Mesendoderm (in vitro differentiated cells): ENCODE measurements at regions not wholly inside any gene's neighbourhood (a gene's known extent, or its start where the extent isn't known, plus 50 kb on each side); places are given as distances from the start of the nearest gene placed in this dataset.
"Not testable (repeated sequence)": the region's sequence is repeated elsewhere in the genome, so short reads cannot be mapped to it uniquely, and the experiment has no call there.

ENCODE experiments used
- DNase-seq: peaks from one replicate; pipeline ENCODE4 v3.0.0; 2013
- H2AK5ac ChIP-seq: 2 replicates; pipeline ENCODE4 v1.6.1; 2013; ENCODE audit warnings: low read length, inconsistent platforms
- H2BK120ac ChIP-seq: 2 replicates; pipeline ENCODE4 v1.6.1; 2013; ENCODE audit warnings: low read depth, mild to moderate bottlenecking, low read length, moderate library complexity, mixed read lengths
- H2BK15ac ChIP-seq: replicated peaks from 2 replicates; pipeline ENCODE4 v1.6.1; 2013; ENCODE audit warnings: low read depth, mild to moderate bottlenecking, moderate library complexity
- H2BK5ac ChIP-seq: 2 replicates; pipeline ENCODE4 v1.6.1; 2013; ENCODE audit warnings: low read length, inconsistent platforms
- H3K18ac ChIP-seq: 2 replicates; pipeline ENCODE4 v1.6.1; 2013; ENCODE audit warnings: mild to moderate bottlenecking, low read length, mixed read lengths
- H3K23ac ChIP-seq: one replicate; pipeline ENCODE4 v1.6.1; 2013; ENCODE audit warnings: low read length
- H3K27ac ChIP-seq: 2 replicates; pipeline ENCODE4 v1.5.1; 2013; ENCODE audit warnings: low read depth, mild to moderate bottlenecking, inconsistent platforms, low read length, moderate library complexity
- H3K27me3 ChIP-seq: 2 replicates; pipeline ENCODE4 v1.6.1; 2013; ENCODE audit warnings: low read length, control low read depth, mild to moderate bottlenecking, inconsistent platforms; ENCODE audit not compliant: insufficient read depth, poor library complexity
- H3K36me3 ChIP-seq: 2 replicates; pipeline ENCODE4 v1.6.1; 2013; ENCODE audit warnings: low read length, inconsistent platforms; ENCODE audit not compliant: control insufficient read depth, insufficient read depth
- H3K4ac ChIP-seq: one replicate; pipeline ENCODE4 v1.6.1; 2013; ENCODE audit warnings: low read depth, mild to moderate bottlenecking, low read length, moderate library complexity
- H3K4me1 ChIP-seq: 2 replicates; pipeline ENCODE4 v1.6.1; 2013; ENCODE audit warnings: low read depth, low read length, inconsistent platforms; ENCODE audit not compliant: control insufficient read depth
- H3K4me2 ChIP-seq: 2 replicates; pipeline ENCODE4 v1.6.1; 2013; ENCODE audit warnings: low read length
- H3K4me3 ChIP-seq: 2 replicates; pipeline ENCODE4 v1.5.1; 2013; ENCODE audit warnings: mild to moderate bottlenecking, low read length
- H3K56ac ChIP-seq: one replicate; pipeline ENCODE4 v1.6.1; 2013; ENCODE audit warnings: low read length
- H3K79me1 ChIP-seq: 2 replicates; pipeline ENCODE4 v1.6.1; 2013; ENCODE audit warnings: low read length, inconsistent platforms
- H3K79me2 ChIP-seq: 2 replicates; pipeline ENCODE4 v1.6.1; 2013; ENCODE audit warnings: mild to moderate bottlenecking, low read length; ENCODE audit not compliant: control insufficient read depth, insufficient read depth
- H3K9ac ChIP-seq: 2 replicates; pipeline ENCODE4 v1.6.1; 2013; ENCODE audit warnings: low read length, inconsistent platforms
- H4K5ac ChIP-seq: one replicate; pipeline ENCODE4 v1.6.1; 2013; ENCODE audit warnings: low read length
- H4K8ac ChIP-seq: one replicate; pipeline ENCODE4 v1.6.1; 2013; ENCODE audit warnings: low read depth, mild to moderate bottlenecking, control low read depth, low read length, moderate library complexity
- WGBS: extraction: QIAGEN DNeasy Blood & Tissue Kit; methylation state at CpG from one replicate; pipeline ENCODE4 v1.1.7; 2013; ENCODE audit warnings: low lambda C conversion rate, missing lambda C conversion rate; ENCODE audit not compliant: insufficient coverage; ENCODE audit errors: extremely low coverage; 5-methylcytosine and 5-hydroxymethylcytosine counted together

DNA sequence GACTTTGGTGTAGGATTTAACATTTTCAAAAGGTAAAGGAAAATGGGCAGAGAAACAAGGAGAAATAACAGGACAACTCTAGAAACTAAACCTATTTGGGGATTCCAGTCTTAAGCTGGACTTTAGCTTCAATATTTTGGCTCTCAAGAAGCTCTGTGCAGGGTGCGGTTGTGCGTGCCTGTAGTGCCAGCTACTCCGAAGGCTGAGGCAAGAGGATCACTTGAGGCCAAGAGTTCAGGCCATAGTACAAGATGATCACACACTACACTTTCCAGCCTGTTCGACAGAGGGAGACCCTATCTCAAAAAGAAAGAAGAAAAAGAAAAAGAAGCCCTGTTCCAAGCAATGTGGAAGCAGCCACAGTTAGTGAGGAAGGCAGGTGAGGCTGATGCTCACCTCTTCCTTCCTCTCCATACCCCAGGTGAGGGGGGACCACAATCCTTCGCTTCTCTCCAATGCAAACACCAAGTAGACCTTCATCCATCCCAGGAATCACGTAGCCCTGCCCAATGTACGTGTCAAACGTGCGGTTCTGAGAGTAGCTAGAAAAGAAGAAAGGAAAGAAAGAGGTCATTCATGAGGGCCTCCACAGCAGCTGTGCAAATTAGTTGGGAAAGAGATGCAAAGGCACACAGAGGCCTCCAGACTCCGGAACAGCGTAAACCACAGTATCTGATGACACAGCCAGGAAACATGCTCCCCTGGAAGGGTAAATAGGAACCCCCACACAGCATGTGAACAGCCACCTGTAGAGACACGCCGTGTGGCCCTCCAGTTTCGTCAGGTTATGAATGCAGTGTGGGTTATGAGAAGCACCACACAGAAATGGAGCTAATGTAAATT is 126.5 kb upstream of the VOPP1 start:
- H3K4me3 ChIP-seq, H2AK5ac ChIP-seq, DNase-seq, H3K23ac ChIP-seq, H3K18ac ChIP-seq, H3K27me3 ChIP-seq, H3K36me3 ChIP-seq, H3K4ac ChIP-seq, H3K4me1 ChIP-seq, H3K79me2 ChIP-seq, H2BK15ac ChIP-seq, H2BK5ac ChIP-seq, H4K5ac ChIP-seq, H3K27ac ChIP-seq, H3K4me2 ChIP-seq, H3K56ac ChIP-seq, H4K8ac ChIP-seq, H3K79me1 ChIP-seq, H2BK120ac ChIP-seq, H3K9ac ChIP-seq: not testable (repeated sequence)
- no CpG with 5 or more reads among the region's 14 CpGs for WGBS

- H4K8ac ChIP-seq, H3K4me1 ChIP-seq, H3K18ac ChIP-seq, H3K4ac ChIP-seq, H4K5ac ChIP-seq, H3K4me2 ChIP-seq, DNase-seq, H3K4me3 ChIP-seq, H3K23ac ChIP-seq, H2BK120ac ChIP-seq, H3K79me2 ChIP-seq, H3K36me3 ChIP-seq, H2BK15ac ChIP-seq, H3K56ac ChIP-seq, H3K79me1 ChIP-seq, H2BK5ac ChIP-seq, H2AK5ac ChIP-seq, H3K27me3 ChIP-seq, H3K27ac ChIP-seq, H3K9ac ChIP-seq: not testable (repeated sequence)
- no CpG with 5 or more reads among the region's 6 CpGs for WGBS
Measured at GRCh38 chr7:55695893-55696701, 123.8 kb upstream of the VOPP1 start.

GRCh38 chr7:55694484-55694883 is 122.2 kb upstream of the VOPP1 start:
- H3K79me1 ChIP-seq, H3K27ac ChIP-seq, H2BK5ac ChIP-seq, H3K4me2 ChIP-seq, H3K36me3 ChIP-seq, H3K79me2 ChIP-seq, H3K56ac ChIP-seq, H2BK15ac ChIP-seq, H3K23ac ChIP-seq, H3K27me3 ChIP-seq, H2AK5ac ChIP-seq, H3K18ac ChIP-seq, H3K4ac ChIP-seq, H3K9ac ChIP-seq, H2BK120ac ChIP-seq, H4K5ac ChIP-seq, H3K4me1 ChIP-seq, H4K8ac ChIP-seq, H3K4me3 ChIP-seq: not testable (repeated sequence)
- DNase-seq = peak; percentile 79
- no CpG with 5 or more reads among the region's 5 CpGs for WGBS

- H2BK5ac ChIP-seq, H3K27me3 ChIP-seq, H3K4me2 ChIP-seq, H3K9ac ChIP-seq, H4K8ac ChIP-seq, H3K4me3 ChIP-seq, H3K36me3 ChIP-seq, H3K27ac ChIP-seq, H3K4ac ChIP-seq, H3K79me1 ChIP-seq, H2AK5ac ChIP-seq, H4K5ac ChIP-seq, H2BK120ac ChIP-seq, H2BK15ac ChIP-seq, H3K23ac ChIP-seq, H3K4me1 ChIP-seq, H3K79me2 ChIP-seq: not testable (repeated sequence)
- Histone ChIP-seq H3K18ac (peak overlapping the region; percentile 60), H3K56ac (peak overlapping the region; percentile 15)
- no CpG with 5 or more reads among the region's 17 CpGs for WGBS
- DNase-seq = peak; percentile 72
Measured at GRCh38 chr7:55688684-55689681, 116.7 kb upstream of the VOPP1 start.

DNA sequence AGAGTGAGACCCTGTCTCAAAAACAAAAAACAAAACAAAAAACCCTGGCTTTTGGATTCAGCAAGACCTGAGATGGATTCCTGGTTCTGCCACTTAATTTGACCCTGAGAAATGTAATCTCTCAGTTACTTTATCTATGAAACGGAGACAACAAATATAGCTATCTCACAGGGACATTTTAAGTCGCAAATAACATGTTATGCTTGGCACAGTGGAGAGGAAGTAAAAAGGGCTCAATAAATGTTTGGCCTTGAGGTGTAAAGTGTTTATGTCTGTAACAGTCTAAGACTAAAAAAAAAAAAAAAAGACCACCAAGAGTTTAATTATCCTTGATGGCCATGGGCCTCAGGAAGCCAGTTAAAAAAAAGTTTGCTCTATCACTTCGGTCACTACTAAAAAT is 116.0 kb upstream of the VOPP1 start:
- H3K27ac ChIP-seq, H3K4me2 ChIP-seq, H3K18ac ChIP-seq, H3K4ac ChIP-seq, H3K79me2 ChIP-seq, DNase-seq, H3K4me1 ChIP-seq, H3K9ac ChIP-seq, H2BK15ac ChIP-seq, H3K23ac ChIP-seq, H4K8ac ChIP-seq, H3K36me3 ChIP-seq, H3K79me1 ChIP-seq, H4K5ac ChIP-seq, H3K56ac ChIP-seq, H3K27me3 ChIP-seq, H2AK5ac ChIP-seq, H2BK5ac ChIP-seq, H2BK120ac ChIP-seq, H3K4me3 ChIP-seq: not testable (repeated sequence)
- no CpG with 5 or more reads among the region's 3 CpGs for WGBS
